Adrenal gland (tissue), 5 donors: ENCODE measurements at regions not wholly inside any gene's neighbourhood (a gene's known extent, or its start where the extent isn't known, plus 50 kb on each side); places are given as distances from the start of the nearest gene placed in this dataset.

Experiments
- POLR2A ChIP-seq, 2 donors: fragments of 450-650 bp; IDR thresholded peaks; one replicate each; pipeline ENCODE4 v1.6.1; 2017; ENCODE audit warnings: antibody characterized with exemption in 2 of 2, mild to moderate bottlenecking in 2 of 2, moderate library complexity in 1 of 2
- TF ChIP-seq, protein P1 (sequence below), 6 experiments: fragments of 450-650 bp in 4 of 6; fragments of 200-600 bp in 2 of 6; sonication (generic) in 1 of 6; IDR thresholded peaks; 1 replicate in 5 of 6; 2 replicates in 1 of 6; pipeline versions ENCODE4 v1.5.1 to v1.8.0; 2016 to 2021; ENCODE audit warnings: antibody characterized with exemption in 6 of 6, mild to moderate bottlenecking in 2 of 6, moderate library complexity in 1 of 6
- donor health status: DM: no; HTN: no; CAD: no.

GRCh38 chr4:130559268-130559667 lies 1463.3 kb downstream of the C4orf33 start:
- TF ChIP-seq, protein P1, sequence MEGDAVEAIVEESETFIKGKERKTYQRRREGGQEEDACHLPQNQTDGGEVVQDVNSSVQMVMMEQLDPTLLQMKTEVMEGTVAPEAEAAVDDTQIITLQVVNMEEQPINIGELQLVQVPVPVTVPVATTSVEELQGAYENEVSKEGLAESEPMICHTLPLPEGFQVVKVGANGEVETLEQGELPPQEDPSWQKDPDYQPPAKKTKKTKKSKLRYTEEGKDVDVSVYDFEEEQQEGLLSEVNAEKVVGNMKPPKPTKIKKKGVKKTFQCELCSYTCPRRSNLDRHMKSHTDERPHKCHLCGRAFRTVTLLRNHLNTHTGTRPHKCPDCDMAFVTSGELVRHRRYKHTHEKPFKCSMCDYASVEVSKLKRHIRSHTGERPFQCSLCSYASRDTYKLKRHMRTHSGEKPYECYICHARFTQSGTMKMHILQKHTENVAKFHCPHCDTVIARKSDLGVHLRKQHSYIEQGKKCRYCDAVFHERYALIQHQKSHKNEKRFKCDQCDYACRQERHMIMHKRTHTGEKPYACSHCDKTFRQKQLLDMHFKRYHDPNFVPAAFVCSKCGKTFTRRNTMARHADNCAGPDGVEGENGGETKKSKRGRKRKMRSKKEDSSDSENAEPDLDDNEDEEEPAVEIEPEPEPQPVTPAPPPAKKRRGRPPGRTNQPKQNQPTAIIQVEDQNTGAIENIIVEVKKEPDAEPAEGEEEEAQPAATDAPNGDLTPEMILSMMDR (IDR thresholded peaks at IDR 0.05) = no peak
- no peak for TF ChIP-seq POLR2A (IDR thresholded peaks at IDR 0.05)
